Hindlimb muscle (tissue), 1 donor: ENCODE measurements at regions not wholly inside any gene's neighbourhood (a gene's known extent, or its start where the extent isn't known, plus 50 kb on each side); places are given as distances from the start of the nearest gene placed in this dataset.
"Not testable (repeated sequence)": the region's sequence is repeated elsewhere in the genome, so short reads cannot be mapped to it uniquely, and the experiment has no call there.

Experiments
- DNase-seq: peaks from one replicate; pipeline ENCODE4 v3.0.0-alpha.2; 2013

- no peak for DNase-seq
Observed at GRCh38 chr16:59030923-59031485, 296.9 kb upstream of the GOT2 start.

GRCh38 chr16:59021751-59022150 lies 287.6 kb upstream of the GOT2 start:
- DNase-seq: no peak

DNA sequence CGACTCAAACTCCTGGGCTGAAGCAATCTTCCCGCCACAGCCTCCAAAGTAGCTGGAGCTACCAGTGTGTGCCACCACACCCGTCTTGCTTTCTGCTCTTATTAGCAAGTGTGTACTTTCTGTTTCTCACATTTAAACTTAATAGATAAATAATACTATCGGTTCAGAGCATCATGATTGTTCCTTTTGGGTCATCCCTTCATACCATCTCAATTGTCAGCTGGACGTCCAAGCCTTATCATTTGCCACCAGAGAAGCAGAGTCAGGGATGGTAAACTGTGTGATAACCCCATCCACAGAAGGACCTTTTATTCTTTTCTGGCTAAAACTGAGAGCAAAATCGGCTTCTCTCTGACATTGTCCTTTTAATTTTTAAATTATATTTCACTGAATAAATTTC lies 279.8 kb upstream of the GOT2 start:
- no peak for DNase-seq

GRCh38 chr16:58999762-59000161 lies 265.6 kb upstream of the GOT2 start:
- no peak for DNase-seq

GRCh38 chr16:58992755-58993154 lies 258.6 kb upstream of the GOT2 start:
- DNase-seq: not testable (repeated sequence)

GRCh38 chr16:58983181-58983965 lies 249.3 kb upstream of the GOT2 start:
- not testable (repeated sequence) for DNase-seq

GRCh38 chr16:58970775-58971174 lies 236.7 kb upstream of the GOT2 start:
- no peak for DNase-seq

DNA sequence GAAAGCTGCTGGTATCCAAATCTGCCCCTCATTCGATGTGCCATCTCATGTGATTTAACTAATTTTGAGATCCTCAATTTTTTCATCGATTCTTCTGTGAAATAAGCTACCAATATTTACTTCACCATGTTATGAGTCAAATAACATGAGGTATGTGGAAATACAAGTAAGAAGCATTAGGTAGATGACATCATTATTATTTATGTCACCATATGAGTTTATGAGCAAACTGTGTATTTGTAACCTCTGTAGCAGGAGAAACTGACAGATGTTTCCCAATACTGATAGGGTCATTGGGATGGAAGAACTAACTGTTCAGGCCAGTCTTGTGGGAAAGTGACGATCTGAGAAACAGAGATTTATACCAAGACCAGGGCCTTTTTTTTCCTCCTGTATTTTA lies 229.4 kb upstream of the GOT2 start:
- DNase-seq: no peak

- no peak for DNase-seq
Observed at GRCh38 chr16:58962811-58963210, 228.7 kb upstream of the GOT2 start.

GRCh38 chr16:58960484-58960883 lies 226.4 kb upstream of the GOT2 start:
- no peak for DNase-seq

DNA sequence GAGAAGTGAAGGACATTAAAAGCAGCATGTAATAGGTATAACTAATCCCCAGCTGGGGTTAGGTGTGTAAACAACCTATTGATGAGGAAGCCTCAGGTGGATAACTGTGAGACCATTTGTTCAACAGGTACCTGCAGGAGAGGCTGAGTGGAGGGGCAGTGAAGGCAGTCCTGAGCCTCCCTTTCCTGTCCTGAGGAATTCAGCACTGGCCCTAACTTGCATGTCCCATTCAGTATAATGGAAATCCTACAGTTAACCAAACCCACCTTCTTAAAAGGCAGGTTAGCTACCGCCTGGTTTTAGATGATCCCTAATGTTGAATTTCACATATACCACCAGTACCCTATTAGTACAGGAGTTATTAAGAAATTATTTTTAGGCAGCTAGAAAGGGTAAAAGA lies 225.9 kb upstream of the GOT2 start:
- DNase-seq: no peak

GRCh38 chr16:58958749-58959148 lies 224.6 kb upstream of the GOT2 start:
- no peak for DNase-seq

DNA sequence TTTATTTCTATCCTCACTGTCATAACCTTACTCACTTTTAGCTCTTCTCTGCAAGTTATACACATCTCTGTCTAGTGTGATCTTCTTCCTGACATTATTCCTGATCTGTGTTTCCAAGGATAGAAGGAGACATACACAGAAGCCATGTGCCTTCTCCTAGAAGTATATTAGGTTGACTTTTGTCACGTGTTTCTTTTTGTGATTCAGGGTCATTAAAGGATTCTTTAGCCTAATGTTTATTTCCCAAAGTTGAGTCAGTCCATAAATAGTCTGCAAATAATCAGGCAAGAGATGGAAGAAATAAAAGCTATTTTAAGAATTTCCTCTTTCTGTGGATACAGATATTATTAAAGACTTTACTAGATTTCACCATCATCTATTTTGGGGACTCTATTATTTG lies 214.1 kb upstream of the GOT2 start:
- no peak for DNase-seq

- DNase-seq: no peak
Observed at GRCh38 chr16:58940609-58941008, 206.5 kb upstream of the GOT2 start.

DNA sequence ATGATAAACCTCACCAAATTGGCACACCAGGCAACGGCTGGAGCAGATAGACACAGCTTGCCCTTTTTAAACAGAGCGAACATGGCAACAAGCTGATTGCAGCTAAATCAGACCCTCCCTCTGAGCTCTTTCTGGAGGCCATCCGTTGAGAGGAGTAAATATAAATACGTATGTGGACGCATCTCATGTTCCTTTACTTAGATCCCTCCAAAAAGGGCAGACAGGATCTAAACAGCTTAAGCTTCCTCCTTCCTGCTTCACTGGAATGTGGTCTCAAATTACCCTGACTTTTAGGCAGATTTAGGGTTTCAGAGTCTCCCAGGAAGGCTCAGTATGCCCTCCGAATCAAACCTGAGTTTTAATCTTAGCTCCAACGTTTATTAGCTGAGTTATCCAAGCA lies 204.7 kb upstream of the GOT2 start:
- DNase-seq: no peak

DNA sequence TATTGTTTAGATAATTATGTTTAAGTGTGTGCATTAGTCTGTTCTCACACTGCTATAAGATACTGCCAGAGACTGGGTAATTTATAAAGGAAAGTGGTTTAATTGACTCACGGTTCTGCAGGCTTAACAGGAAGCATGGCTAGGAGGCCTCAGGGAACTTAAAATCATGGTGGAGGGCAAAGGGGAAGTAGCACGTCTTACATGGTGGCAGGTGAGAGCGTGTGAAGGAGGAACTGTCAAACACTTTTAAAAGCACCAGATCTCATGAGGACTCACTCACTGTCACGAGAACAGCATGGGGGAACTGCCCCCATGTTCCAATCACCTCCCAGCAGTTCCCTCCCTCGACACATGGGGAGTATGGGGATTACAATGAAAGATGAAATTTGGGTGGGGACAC lies 203.5 kb upstream of the GOT2 start:
- DNase-seq: no peak

GRCh38 chr16:58933186-58933585 lies 199.1 kb upstream of the GOT2 start:
- no peak for DNase-seq

- no peak for DNase-seq
Observed at GRCh38 chr16:58931436-58931835, 197.3 kb upstream of the GOT2 start.

DNA sequence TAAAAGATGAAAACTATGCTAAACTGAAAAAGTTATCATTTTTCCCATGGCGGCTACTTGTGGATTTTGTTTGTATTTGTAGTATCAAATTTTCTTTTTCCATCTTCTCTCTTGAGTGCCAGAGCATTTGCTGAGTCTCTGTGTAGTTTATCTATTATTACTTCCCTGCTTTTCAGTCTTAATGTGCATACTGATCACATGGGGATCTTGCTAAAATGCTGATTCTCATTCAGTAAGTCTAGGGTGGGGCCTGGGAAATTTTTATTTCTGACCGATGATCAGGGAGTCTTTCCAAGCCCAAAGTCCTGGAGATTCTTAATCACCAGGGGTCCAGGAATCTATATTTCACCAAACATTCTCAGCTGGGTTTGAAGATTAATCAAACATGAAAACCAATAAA lies 189.0 kb upstream of the GOT2 start:
- no peak for DNase-seq

GRCh38 chr16:58913456-58913855 lies 179.3 kb upstream of the GOT2 start:
- no peak for DNase-seq

DNA sequence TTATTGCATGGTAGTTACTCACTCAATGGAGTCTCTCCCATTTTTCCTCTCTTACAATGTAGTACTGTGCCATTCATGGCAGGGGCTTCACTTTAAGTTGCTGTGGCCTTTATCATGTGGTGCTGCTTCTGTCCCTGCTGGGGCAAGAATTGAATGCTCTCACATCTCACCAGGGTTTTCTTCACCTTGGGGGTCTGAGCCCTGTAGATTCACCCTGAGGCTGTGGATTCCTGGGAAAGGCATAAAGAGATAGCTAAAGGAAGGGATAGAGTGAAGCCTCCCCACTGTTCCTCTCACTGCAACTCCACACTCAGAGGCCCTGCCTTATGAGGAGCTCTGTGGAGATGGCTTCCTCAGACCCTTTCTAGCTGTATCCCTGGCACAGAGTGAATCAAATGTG lies 178.5 kb upstream of the GOT2 start:
- no peak for DNase-seq

DNA sequence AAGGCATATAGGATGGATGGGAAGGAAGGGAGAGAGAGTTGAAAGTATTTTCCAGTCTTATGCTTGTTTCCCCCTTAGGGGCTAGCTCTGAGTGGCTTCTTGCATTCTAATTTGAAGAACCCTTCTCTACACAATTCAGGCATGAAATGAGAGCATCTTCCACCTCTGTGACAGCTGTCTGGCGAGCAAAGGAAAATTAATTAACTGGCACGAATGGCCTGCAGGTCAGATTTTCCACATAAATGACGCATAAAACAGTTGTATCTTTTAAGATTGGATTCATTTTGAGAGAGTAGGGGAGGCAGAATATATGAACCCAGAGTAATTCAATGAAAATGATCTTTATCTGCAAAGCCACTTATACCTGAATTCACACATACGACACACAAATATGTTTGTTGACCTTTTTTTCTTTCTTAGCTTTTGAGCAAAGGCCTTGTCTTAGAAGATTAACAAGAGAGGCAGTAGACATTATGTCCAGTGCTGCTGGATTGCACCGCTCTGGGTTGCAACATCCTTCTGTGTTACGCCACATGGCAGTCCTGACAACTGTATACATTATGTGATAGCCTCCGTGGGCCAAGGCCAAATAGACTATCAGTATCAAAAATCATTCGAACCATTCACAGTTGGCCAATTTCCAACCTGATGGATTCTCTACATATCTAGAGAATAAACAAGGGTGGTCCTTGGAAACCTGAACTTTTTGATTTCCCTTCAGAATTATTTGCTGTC lies 173.0 kb upstream of the GOT2 start:
- no peak for DNase-seq

DNA sequence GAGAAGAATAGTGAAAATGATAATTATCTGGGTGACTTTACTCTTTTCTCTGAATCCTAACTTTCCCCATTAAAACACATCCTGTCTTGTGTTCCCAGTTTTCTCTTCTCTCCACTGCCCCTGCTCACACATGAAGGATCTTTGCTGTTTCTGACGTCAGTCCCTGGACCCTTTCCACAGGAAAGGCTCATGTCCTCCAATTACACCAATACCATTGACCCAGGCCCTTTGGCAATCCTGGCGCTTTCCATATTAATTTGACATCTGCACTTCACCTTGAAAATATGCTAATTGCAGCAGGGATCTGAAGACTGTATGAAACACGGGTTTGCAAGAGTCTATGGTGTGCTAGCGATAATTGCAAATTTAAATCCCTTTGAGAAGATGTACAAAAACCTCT lies 170.2 kb upstream of the GOT2 start:
- DNase-seq: no peak

GRCh38 chr16:58889516-58889915 lies 155.4 kb upstream of the GOT2 start:
- no peak for DNase-seq
